ENCODE measurements at regions not wholly inside any gene's neighbourhood (a gene's known extent, or its start where the extent isn't known, plus 50 kb on each side); places are given as distances from the start of the nearest gene placed in this dataset.

GRCh38 chr15:29533647-29534046 lies 264.0 kb upstream of the NSMCE3 start:
- TF ChIP-seq HNF4G (IDR thresholded peaks at IDR 0.05) (no peak), RXRA (IDR thresholded peaks at IDR 0.05) (no peak), ZBTB33 (IDR thresholded peaks at IDR 0.05) (no peak), HNF4A (conservative IDR thresholded peaks at IDR 0.05) (no peak)
- no peaks in the 10 kb centered on the region for H3K4me1 ChIP-seq (ENCODE audit: control insufficient read depth in 4 of 4, insufficient read depth in 4 of 4, low read length in 3 of 4)
- no peaks in the 10 kb centered on the region for H3K27me3 ChIP-seq (ENCODE audit: control insufficient read depth in 4 of 4, insufficient read depth in 4 of 4, low read length in 3 of 4)
- no peaks in the 10 kb centered on the region for H3K36me3 ChIP-seq (ENCODE audit: control insufficient read depth in 4 of 4, insufficient read depth in 3 of 4, low read depth in 1 of 4, low read length in 3 of 4)
- no peaks in the 10 kb centered on the region for H3K9me3 ChIP-seq (ENCODE audit: control insufficient read depth in 4 of 4, low read length in 3 of 4)
- no peak overlapping the region for H3K4me3 ChIP-seq (ENCODE audit: low read depth in 1 of 3, low read length in 3 of 3)
- H3K9ac ChIP-seq (ENCODE audit: low read depth in 1 of 2, low read length in 2 of 2): no peak overlapping the region
- H3K27ac ChIP-seq (ENCODE audit: low read depth in 1 of 2, low read length in 2 of 2): no peak overlapping the region
- no peak for DNase-seq (ENCODE audit: low spot score)
- 62% methylated on average over 5 of the region's 5 CpGs for WGBS

- Histone ChIP-seq H3K27me3 (ENCODE audit: control insufficient read depth in 4 of 4, insufficient read depth in 4 of 4, low read length in 3 of 4) (no peaks in the 10 kb centered on the region), H3K9me3 (ENCODE audit: control insufficient read depth in 4 of 4, low read length in 3 of 4) (no peaks in the 10 kb centered on the region), H3K9ac (ENCODE audit: low read depth in 1 of 2, low read length in 2 of 2) (no peak overlapping the region), H3K27ac (ENCODE audit: low read depth in 1 of 2, low read length in 2 of 2) (no peak overlapping the region), H3K4me1 (ENCODE audit: control insufficient read depth in 4 of 4, insufficient read depth in 4 of 4, low read length in 3 of 4) (no peaks in the 10 kb centered on the region), H3K4me3 (ENCODE audit: low read depth in 1 of 3, low read length in 3 of 3) (no peak overlapping the region), H3K36me3 (ENCODE audit: control insufficient read depth in 4 of 4, insufficient read depth in 3 of 4, low read depth in 1 of 4, low read length in 3 of 4) (no peaks in the 10 kb centered on the region)
- WGBS: 75% methylated on average over 1 of the region's 1 CpG
- no peak for DNase-seq (ENCODE audit: low spot score)
- TF ChIP-seq JUND (IDR thresholded peaks at IDR 0.05) (no peak), RAD21 (IDR thresholded peaks at IDR 0.05) (no peak), YY1 (IDR thresholded peaks at IDR 0.05) (no peak), CTCF (IDR thresholded peaks at IDR 0.05; ENCODE audit: low read depth, low read length, missing input control) (no peak), ZBTB33 (IDR thresholded peaks at IDR 0.05) (no peak), MAX (IDR thresholded peaks at IDR 0.05) (no peak), REST (IDR thresholded peaks at IDR 0.05) (no peak), SP1 (IDR thresholded peaks at IDR 0.05) (no peak), FOXA2 (IDR thresholded peaks at IDR 0.05) (no peak), FOXA1 (IDR thresholded peaks at IDR 0.05) (no peak)
These were observed 262.7 kb upstream of the NSMCE3 start for GRCh38 chr15:29532296-29532695.

Data from liver (tissue), 8 donors.